GM23248 (cell line): ENCODE measurements at regions not wholly inside any gene's neighbourhood (a gene's known extent, or its start where the extent isn't known, plus 50 kb on each side); places are given as distances from the start of the nearest gene placed in this dataset.

ENCODE experiments used
- EZH2 ChIP-seq: fragments of 200-600 bp; sonication (generic); IDR thresholded peaks from 2 replicates; pipeline ENCODE4 v1.6.1; 2018; ENCODE audit warnings: antibody characterized with exemption, mild to moderate bottlenecking; ENCODE audit not compliant: insufficient read depth, poor library complexity, severe bottlenecking
- EZH2phosphoT487 ChIP-seq: fragments of 200-600 bp; sonication (generic); IDR thresholded peaks from 2 replicates; pipeline ENCODE4 v1.6.1; 2018; ENCODE audit warnings: antibody characterized with exemption, moderate library complexity, mild to moderate bottlenecking, low read depth; ENCODE audit not compliant: insufficient read depth

DNA sequence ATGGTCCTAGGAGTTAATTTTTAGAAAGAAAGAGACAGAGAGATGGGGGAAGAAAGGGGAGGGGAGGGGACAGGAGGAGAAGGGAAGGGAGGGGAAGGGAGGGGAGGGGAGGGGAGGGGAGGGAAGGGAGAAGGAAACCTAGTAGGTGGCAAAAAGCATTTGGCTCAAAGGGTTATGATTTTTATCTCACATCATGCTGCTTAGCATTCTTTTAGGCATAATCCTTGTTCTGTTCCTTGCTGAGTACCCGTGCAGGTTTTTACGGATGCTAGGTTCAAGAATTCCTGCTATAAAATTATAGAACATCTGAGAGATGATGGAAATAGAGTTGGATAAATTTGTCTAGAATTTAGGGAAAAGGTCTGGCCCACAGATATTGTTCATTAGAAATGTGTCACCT lies 132.4 kb upstream of the PRSS1 start:
- TF ChIP-seq EZH2 (no peak), EZH2phosphoT487 (no peak)
